C1 segment of cervical spinal cord (tissue), 14 donors: ENCODE measurements at regions not wholly inside any gene's neighbourhood (a gene's known extent, or its start where the extent isn't known, plus 50 kb on each side); places are given as distances from the start of the nearest gene placed in this dataset.
A peak's percentile ranks its signal among the peaks of the same experiment; 100 is the strongest.

Experiments used
- DNase-seq, 14 donors: peaks; one replicate each; lab custom pipeline; 2025; lab: John Stamatoyannopoulos, UW

GRCh38 chr6:209432-210103 is 82.7 kb upstream of the DUSP22 start:
- DNase-seq: no peak

- no peak for DNase-seq
Observed at GRCh38 chr6:210104-210456, 82.2 kb upstream of the DUSP22 start.

GRCh38 chr6:210778-211374 is 81.4 kb upstream of the DUSP22 start:
- no peak for DNase-seq

GRCh38 chr6:211871-212497 is 80.3 kb upstream of the DUSP22 start:
- DNase-seq: peak in 1 of 14 donors; percentile 13

- no peak for DNase-seq
Observed at GRCh38 chr6:213284-213683, 79.0 kb upstream of the DUSP22 start.

- no peak for DNase-seq
Observed at GRCh38 chr6:214428-214827, 77.9 kb upstream of the DUSP22 start.

- DNase-seq: no peak
Observed at GRCh38 chr6:215335-216034, 76.8 kb upstream of the DUSP22 start.

GRCh38 chr6:217048-217659 is 75.1 kb upstream of the DUSP22 start:
- no peak for DNase-seq

- no peak for DNase-seq
Observed at GRCh38 chr6:218153-219018, 73.9 kb upstream of the DUSP22 start.

GRCh38 chr6:219019-219570 is 73.2 kb upstream of the DUSP22 start:
- no peak for DNase-seq

GRCh38 chr6:219641-220198 is 72.6 kb upstream of the DUSP22 start:
- peak in 6 of 14 donors; percentile 13 to 84 (median 20) for DNase-seq

- DNase-seq: no peak
Observed at GRCh38 chr6:220312-220711, 72.0 kb upstream of the DUSP22 start.

- no peak for DNase-seq
Observed at GRCh38 chr6:220721-221475, 71.4 kb upstream of the DUSP22 start.

- DNase-seq: no peak
Observed at GRCh38 chr6:221531-222349, 70.5 kb upstream of the DUSP22 start.

GRCh38 chr6:222468-222867 is 69.8 kb upstream of the DUSP22 start:
- no peak for DNase-seq

- DNase-seq: no peak
Observed at GRCh38 chr6:223136-223535, 69.2 kb upstream of the DUSP22 start.

- no peak for DNase-seq
Observed at GRCh38 chr6:223763-224162, 68.5 kb upstream of the DUSP22 start.

- DNase-seq: no peak
Observed at GRCh38 chr6:224350-224749, 67.9 kb upstream of the DUSP22 start.
